Cerebellar cortex (tissue), 1 donor: ENCODE measurements at regions not wholly inside any gene's neighbourhood (a gene's known extent, or its start where the extent isn't known, plus 50 kb on each side); places are given as distances from the start of the nearest gene placed in this dataset.

ENCODE experiments used
- DNase-seq: peaks from one replicate; pipeline ENCODE4 v3.0.0-alpha.2; 2015; ENCODE audit warnings: low spot score

DNA sequence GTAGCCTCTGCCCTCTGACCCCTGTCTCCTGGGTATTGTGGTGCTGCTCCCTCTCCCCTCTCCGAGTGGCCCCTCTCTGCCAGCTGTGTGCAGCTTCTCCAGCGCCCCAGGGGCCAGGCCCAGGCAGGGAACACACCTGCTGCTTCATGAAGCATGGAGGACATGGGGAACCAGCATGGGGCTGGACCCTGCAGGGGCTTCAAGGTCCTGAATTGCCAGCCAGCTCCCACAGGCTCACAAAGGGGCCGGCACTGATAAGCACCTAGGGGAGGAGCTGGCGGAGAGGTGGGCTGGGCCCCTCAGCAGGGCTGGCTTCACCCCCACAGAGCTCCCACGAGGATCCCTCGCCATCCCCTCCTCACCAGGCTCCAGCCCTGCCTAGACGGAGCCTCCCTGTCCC, 77.4 kb upstream of the GPC1 start:
- DNase-seq: no peak

DNA sequence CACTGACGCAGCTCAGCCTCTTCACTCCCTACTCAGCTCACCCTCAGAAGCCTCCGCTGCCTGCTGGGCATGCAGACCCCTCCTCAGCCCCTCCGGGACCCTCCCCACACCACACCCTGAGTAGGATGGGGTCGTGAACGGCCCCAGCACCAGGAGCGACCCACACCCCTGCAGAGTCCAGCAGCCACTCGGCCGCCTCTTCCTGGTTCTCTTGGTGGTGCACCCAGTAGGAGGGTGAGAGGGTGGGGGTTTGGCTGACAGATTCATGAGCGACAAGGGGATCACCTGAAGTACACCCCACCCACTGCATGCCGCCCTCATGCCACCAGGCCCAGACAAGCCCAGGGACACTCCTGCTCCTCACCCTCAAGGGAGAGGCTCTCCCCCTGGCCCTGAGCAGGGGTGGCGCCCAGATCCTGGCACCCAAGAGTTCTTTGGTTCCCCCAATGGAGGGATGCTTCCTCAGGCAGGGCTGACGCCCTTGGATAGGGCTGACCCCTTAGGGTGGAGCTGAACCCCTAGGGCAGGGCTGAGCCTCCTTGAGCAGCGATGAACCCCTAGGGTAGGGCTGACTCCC, 76.6 kb upstream of the GPC1 start:
- no peak for DNase-seq

DNA sequence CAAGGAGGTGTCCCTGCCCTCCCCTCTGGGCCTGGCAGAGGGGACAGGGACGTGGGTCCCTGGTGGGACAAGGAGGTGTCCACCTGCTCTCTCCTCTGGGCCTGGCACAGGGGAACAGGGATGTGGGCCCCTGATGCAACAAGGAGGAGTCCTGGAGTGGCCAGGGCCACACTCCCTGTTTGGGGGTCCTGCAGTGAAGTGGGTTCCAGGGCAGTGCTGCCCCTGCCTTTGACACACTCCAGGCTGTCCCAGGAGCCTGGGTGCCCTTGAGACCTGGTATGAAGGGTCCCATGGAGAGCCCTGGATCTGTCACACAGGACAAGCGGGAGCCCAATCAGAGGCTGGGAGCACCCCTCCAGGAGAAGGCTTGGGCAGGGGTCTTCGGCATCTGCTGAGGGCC, 75.8 kb upstream of the GPC1 start:
- DNase-seq: no peak

DNA sequence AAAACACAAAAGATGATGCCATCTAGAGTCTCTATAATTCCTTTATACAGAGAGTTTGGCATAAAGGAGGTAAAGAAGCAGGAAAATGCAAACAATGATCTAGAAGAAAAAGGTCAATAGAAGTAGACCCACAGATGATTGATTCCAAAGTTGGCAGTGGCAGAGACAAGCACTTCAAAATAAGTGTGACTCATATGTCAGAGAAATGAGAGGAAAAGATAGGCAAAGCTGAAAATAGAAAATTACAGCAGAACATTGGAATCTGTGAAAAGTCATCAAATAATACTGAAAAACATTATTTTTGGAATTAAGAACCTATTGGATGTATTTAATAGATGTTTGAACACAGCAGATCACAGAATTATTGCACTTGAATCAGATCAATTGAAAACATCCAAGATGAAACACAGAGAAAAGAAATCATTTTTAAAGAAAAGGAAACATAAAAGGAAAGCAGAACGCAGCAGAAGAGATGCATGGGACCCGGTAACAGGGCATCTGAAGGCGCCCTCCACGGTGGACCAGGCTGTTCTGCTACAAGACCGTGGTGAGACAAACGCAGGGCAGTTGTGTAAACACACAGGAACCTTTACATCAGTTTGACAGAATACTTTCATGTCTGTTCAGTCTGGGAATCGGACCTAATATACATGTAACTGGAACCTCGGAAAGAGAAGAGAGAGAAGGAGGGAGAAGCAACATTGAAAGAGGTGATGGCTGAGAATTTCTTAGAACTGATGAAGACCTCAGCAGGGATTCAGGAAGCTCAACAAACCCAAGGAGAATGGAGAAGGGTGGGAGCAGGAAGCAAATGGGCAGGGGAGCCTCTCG, 74.6 kb upstream of the GPC1 start:
- DNase-seq: no peak

DNA sequence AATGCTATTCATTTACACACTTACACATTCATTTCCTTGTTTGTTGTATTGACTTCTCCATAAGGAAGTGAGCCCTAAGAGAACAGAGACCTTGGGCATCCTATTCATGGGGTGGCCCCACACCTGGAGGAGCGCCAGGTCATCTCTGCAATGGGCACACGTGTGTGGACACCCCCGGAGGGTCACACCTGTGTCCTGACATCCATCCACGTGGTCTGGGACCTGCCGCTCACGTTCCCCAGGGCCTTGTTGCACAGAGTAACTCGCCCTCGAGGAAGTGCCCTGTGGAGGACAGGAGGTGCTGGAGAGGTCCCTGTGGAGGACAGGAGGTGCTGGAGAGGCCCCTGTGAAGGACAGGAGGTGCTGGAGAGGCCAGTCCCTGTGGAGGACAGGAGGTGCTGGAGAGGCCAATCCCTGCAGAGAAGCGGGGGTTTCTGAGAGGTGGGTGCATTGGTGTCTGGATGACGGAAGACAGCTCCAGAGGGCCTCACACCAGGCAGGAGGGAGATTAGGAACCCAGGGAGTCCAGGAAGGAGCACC, 73.2 kb upstream of the GPC1 start:
- DNase-seq: no peak

DNA sequence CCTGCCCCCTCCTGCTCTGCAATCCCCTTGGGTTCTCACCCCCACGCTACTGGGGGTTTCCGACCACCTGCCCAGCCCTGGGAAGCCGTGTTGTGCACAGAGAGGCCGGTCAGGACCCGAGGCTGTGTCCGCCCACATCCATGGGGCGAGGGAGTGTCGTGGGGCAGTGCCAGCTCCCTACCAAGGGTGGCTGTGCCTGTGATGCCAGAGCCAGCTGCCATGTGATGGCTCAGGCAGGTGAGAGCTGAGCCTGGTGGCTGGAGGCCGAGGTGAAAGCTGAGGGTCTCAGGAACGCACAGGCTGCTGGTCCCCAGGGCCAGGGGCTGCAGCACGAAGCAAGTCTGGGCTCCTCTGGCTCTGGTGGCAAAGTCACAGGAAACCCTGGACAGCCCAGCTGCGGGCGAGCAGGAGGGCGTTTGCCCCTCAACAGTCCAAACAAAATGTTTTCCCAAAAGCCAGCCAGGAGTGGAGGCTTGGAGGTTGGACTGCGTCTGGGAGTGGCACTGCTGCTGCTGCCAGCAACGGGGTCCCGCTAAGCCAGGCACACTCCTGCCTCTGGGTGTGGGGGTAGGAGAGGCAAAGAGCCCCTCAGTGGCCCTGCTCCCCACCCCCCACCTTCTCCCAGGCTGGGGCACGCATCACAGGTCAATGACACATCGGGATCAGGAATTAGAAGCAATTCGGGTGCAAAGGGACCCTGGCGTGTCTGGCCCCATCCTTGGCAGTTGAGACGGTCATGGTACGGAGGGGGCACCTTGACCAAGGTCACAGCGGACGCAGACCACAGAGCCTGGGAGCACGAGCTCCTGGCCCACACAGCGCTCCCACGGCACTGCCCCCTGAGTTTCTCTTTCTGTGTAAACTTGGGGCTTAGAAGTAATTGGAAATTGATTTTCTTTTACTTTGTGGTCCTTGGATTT, 72.4 kb upstream of the GPC1 start:
- DNase-seq: no peak

DNA sequence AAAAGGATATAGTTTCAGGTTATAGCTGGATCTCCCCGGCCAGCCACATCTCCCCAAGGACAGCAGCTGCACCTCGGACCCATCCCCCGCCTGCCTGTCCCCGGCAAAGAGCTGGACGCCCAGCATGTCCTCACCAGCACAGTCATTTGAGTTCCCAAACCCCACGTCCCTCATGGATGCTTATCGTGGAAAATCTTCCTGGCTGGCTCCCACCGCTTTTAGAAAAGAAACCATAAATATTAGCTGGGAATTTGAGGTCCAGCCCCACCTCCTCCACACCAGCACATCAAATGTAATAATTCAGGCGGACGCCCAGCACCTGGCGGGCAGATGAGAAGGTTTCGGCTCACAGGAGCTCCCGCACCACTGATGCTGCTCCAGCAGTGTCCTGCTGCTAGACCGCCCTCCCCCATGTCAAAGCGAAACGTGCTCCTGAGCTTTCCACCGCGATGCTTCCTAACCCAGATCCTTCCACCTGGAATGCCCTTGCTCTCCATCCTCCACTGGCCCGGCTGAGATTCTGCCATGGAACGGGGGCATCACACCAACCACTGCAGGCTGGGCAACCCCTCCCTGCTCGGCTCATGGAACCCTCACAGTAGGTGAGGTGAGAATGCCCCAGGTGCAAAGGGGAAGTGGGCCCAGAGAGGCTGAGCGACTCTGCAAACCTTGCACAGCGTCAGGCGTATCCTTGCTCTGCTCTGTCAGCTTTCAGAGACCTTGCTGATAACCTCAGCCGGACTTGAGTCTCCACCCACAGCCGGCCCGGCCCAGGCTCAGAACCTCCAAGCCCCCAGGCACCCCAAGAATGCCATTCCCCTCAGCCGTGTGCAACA, 71.5 kb upstream of the GPC1 start:
- no peak for DNase-seq

DNA sequence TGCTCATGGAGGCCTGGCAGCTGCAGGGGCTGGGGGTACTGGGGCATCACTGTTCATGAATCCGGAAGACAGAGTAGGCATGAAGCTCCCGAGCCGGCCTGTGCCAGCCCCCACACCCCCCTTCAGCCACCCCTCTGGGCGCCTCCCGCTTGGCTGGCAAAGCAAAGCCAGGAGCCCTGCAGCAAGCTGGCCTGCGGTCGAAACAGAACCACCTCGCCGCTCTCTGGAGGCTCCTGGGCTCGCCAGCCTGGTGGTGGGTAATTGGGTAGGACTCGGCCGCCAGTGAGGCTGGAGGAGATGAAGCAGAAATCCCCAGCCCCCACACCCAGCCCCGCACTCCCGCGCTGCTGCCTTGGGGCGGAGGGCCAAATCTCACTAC, 70.9 kb upstream of the GPC1 start:
- no peak for DNase-seq

DNA sequence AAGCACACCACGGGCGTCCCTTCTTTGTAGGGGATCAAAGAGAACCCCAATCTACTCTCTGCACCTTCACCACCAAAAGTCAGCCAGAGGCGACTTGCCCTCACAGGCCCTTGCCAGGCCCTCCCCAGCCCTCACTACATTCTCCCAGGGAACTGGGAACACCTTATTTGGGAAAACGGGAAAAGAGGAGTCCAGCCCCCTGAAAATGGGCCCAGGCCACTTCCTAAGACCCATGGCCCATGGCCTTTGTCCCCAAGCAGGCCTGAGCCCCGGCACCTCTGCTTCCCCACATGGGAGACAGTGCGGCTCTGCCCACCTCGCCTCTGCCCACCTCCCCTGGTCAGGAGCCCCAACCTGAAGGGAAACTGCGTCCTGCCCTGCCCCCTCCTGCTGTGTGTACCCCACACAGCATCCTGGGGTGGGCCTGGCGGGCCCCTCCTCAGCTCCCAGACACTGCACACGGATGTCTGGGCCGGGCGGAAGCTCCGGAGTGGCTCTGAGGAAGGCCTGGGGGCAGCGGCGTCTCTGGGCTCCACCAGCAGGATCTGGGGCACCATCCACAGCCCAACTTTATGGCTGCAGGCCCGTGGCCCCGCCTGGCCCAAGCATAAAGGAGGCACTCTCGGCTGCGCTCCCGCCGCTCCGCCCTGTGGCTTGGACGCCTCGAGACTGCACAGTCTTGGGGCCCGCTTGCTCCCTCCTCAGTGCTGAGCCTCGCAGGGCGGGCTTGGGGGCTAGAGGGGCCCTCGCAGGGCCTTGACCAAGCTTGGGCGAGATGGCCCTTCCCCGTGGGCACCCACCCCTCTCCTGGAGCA, 70.3 kb upstream of the GPC1 start:
- no peak for DNase-seq

DNA sequence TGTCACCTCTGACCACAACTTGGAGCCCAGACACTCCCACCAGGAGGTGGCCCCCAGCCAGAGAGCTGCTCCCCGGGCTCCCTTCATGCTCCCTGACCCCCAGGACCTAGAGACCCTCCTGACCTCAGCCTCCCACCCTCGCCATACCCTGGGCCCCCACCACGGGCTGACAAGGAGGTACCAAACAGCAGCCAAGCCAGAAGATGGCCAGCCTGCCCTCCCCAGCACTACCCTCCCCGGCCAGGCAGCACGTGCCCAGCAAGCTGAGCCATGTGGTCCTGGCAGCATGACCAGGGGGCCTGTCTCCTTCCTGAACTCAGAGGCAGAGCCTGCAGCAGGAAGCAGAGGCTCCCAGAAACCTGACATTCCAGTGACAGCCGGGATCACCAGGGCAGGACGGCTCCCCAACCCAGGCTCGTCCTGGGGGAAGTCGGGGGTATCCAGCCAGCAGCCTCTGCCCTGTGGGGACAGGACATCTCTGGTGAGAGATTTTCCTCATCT, 69.4 kb upstream of the GPC1 start:
- DNase-seq: no peak

DNA sequence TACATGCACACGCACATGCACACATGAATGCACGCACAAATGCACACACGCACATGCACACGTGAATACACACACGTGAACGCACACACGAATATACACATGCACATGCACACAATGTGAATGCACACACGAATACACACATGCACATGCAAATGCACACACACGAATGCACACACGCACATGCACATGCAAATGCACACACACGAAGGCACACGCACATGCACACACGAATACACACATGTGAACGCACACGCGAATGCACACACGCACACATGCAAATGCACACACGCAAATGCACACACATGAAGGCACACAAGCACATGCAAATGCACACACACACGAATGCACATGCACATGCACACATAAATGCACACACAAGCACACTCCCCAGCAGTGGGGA, 68.6 kb upstream of the GPC1 start:
- no peak for DNase-seq

DNA sequence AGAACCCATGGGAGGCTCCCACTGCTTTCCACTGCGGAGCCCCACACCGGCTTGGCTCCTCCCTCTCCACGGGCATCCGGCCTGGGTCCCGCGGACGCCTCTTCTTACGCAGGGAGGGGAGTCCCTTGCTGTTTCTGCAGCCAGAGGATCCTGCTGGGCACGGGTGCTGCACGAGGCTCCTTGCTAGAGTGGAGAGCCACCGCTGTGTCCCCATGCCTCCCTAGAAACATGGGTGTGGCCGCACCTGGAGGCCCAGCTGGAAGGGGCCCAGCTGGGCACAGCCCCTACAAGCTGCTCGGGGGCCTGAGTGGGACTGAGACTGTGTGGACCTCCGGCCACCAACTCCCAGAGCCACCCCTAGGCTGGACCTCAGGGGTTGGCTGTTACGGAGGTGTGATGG, 67.7 kb upstream of the GPC1 start:
- DNase-seq: no peak

DNA sequence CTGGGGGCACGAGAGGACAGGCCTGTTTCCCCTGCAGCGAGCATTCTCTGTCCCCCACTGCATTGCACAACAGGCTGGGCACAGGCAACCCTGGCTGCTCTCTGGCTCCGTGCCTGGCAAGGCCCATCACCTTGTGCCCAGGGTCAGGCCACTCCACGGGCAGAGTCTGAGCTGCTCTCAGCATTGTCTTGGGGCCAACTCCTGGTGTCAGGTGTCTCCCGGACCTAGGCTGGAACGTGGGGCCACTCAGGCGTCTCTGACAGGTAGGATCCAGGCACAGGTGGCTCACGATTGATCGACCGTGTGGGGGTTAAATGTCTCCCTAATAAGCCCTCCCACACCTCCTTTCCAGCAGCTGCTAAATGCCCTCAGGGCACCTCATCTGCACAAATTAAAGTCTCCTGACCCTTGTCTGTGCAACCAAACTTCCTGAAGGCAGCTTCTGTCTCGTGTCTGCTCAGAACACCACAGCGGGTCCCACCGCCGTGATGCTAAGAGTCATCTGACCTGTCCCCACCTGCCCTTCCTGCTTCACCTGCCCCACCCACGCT, 66.6 kb upstream of the GPC1 start:
- no peak for DNase-seq

DNA sequence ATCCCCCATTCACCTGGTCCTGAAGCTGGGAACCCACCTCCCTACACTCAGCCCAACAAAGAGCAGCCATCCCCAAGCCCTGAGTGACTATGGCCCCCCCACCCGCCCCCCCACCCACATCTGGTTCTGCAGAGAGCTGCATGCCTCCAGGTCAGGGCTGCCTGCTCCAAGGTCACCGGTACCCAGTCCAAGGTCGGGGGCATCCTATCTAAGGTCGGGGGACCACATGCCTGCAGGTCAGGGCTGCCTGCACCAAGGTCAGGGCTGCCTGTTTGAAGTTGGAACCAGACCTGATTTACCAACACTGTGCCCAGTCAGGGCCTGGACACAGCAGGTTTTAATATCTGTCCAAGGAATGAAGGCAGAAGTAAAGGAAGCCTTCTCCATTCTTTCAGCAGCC, 66.1 kb upstream of the GPC1 start:
- no peak for DNase-seq

DNA sequence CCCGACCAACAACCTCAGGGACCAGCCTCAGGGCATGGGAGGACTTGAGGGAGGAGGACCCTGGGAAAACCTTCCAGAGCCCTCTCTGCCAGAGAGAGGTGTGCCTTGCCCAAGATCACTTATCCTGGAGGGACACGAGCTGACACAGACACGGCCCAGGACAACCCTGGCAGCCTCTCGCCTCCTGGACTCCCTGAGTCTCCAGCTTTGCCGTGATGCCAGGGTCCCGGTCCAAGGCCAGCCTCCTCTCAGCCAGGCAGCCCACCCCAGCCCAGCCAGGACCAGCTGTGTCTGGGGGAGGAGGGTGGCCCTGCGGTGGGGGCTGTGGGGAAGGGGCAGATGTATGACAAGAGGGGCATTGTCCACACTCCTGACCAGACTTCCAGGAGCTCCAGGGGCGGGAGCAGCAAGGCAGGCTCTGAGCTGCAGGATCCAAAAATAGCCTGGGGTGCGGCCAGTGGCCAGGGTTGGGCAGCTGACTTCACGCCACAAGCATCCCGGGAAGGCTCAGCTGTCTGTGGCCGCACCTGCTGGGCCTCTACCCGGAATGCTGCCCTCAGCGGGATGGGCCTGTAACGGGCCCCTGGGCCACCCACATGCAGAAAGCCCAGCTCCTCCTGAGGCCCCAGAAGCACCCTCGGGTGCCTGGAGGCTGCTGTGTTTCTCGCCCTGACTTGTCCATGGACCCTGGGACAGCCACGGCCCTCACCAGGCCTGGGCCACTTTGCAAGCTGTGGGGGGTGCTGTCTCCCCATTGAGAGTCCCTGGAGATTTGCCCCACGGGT, 65.5 kb upstream of the GPC1 start:
- DNase-seq: peak; percentile 13

DNA sequence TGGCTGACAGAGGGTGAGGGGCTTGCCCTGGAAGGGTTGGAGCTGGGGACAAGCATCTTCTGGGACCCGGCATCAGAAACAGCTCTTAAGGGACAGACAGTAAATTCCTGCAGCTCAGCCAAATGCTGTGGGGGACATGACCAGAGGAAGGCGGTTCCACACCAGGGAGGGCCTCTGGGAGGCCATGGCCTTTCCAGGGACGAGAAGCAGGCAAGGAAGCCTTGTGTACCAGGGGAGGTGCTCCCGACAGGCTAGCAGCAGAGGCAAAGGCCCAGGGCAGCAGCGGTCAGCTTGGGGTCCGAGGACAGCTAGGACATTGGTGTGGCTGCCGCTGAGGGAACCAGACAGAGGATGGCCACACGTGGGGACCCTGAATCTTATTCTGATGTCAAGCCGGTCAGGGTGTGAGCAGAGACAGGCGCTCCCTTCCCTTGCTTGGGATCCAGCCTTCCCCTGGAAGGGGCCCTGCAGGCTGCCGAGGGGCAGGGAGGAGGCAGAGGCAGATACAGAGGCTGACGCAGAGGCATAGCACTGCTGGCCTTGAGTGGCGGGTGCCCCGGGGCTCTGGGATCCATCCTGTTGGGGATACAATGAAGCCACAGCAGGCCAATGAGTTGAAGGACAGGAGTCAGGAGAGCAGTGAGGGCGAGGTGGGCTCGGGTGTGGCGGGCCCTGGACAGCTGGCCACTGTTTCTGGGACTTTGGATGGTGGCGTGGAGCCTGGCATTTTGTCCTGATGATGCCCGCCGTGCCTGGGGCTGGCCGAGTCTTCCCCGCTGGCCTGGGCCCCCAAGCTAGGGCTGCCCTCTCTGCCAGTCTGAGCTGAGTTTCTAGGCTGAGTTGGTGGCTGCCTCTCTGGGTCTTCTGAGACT, 64.1 kb upstream of the GPC1 start:
- no peak for DNase-seq

DNA sequence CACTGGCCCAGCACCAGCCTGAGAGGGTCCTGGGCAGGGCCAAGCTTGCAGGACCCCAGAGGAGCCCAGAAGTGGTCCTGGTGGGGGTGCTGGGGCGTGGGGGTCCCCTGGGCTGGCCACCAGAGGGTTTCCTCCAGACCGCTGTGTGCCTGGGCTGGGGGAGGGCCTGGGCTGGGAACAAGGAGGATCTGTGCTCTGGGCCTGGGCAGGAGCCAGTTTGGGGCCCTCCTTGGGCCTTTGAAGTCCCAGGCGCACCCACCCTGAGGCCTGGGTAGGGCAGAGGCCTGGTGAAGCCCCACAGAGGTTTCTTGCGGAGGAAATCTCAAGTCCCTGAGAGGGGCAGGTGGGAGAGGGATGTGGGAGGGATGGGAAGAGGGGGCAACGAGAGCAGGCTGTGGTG, 63.4 kb upstream of the GPC1 start:
- no peak for DNase-seq

DNA sequence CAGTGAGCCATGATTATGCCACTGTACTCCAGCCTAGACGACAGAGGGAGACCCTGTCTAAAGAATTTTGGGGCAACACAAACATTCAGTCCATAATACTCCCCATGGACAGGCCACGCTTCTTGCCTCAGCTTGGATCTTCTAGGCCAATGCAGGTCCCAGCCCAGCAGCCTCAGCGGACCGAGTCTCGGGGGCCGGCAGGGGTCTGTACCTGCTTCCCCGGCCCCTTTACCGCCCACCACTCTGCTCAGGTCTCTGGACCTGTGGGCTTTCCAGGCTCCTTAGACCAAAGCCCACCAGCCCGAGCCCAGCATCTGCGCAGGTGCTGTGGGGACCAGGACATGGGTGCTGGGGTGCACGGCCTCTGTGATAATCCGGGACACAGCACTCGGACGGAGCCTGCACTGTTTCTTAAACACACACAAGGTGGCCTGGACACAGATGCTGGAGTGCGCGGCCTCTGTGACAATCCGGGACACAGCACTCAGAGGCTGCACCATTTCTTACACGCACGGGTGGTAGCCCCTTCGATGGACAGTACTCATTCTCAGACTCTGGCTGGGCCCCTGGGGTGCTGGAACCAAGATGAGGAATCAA, 62.1 kb upstream of the GPC1 start:
- no peak for DNase-seq
